ENCODE measurements at regions not wholly inside any gene's neighbourhood (a gene's known extent, or its start where the extent isn't known, plus 50 kb on each side); places are given as distances from the start of the nearest gene placed in this dataset.

DNA sequence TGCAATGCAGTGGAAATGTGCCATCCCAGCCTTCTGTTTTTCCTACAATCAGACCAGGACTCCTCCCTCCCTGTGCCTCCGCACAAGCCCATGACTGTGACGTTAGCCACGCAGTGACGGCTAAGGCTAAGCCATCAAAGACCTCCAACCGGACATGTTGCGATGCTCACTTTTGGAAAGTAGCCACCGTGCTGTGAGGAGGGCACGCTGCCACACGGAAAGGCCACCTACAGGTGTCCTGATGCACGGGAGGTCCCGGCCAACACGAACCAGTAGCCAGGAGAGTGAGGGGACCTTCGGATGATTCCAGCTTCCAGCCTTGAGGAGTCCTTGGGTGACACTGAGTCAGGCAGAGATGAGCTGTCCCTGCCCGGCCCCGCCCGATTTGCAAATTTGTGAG lies 53.9 kb downstream of the FOXL1 start:
- Histone ChIP-seq H3K36me3 (ENCODE audit: insufficient read depth, low read length) (no peaks in the 10 kb centered on the region), H3K27me3 (ENCODE audit: insufficient read depth, low read length) (no peaks in the 10 kb centered on the region), H3K27ac (ENCODE audit: low read depth, low read length) (no peak overlapping the region), H3K4me3 (ENCODE audit: low read length in 2 of 2) (no peak overlapping the region), H3K9me3 (ENCODE audit: control insufficient read depth in 1 of 2, low read length in 2 of 2) (no peaks in the 10 kb centered on the region), H3K4me1 (ENCODE audit: insufficient read depth, low read length) (no peaks in the 10 kb centered on the region)
- intact Hi-C loops (cut with micrococcal nuclease) = no loop called here
- Mint-ChIP-seq H3K27me3 (peaks cover 7 to 9% of the 10 kb centered on the region in 2 donors), H3K27ac (no peak overlapping the region), H3K9me3 (no peaks in the 10 kb centered on the region), H3K36me3 (no peaks in the 10 kb centered on the region), H3K4me3 (no peak overlapping the region), H3K4me1 (no peaks in the 10 kb centered on the region)
- ChIA-PET POLR2A (ENCODE audit: partially characterized antibody) (no interaction called here), CTCF (ENCODE audit: partially characterized antibody) (no interaction called here)
- no peak for DNase-seq

GRCh38 chr16:86632944-86633343 lies 54.6 kb downstream of the FOXL1 start:
- Histone ChIP-seq H3K36me3 (ENCODE audit: insufficient read depth, low read length) (no peaks in the 10 kb centered on the region), H3K27ac (ENCODE audit: low read depth, low read length) (no peak overlapping the region), H3K4me1 (ENCODE audit: insufficient read depth, low read length) (no peaks in the 10 kb centered on the region), H3K4me3 (ENCODE audit: low read length in 2 of 2) (no peak overlapping the region), H3K27me3 (ENCODE audit: insufficient read depth, low read length) (no peaks in the 10 kb centered on the region), H3K9me3 (ENCODE audit: control insufficient read depth in 1 of 2, low read length in 2 of 2) (no peaks in the 10 kb centered on the region)
- Mint-ChIP-seq H3K36me3 (no peaks in the 10 kb centered on the region), H3K27ac (no peak overlapping the region), H3K4me1 (no peaks in the 10 kb centered on the region), H3K9me3 (no peaks in the 10 kb centered on the region), H3K4me3 (no peak overlapping the region), H3K27me3 (peaks cover 7 to 9% of the 10 kb centered on the region in 2 donors)
- POLR2A ChIA-PET (ENCODE audit: partially characterized antibody) = no interaction called here
- intact Hi-C loops (cut with micrococcal nuclease) = no loop called here
- no peak for DNase-seq
- CTCF ChIA-PET (ENCODE audit: partially characterized antibody) = no interaction called here

DNA sequence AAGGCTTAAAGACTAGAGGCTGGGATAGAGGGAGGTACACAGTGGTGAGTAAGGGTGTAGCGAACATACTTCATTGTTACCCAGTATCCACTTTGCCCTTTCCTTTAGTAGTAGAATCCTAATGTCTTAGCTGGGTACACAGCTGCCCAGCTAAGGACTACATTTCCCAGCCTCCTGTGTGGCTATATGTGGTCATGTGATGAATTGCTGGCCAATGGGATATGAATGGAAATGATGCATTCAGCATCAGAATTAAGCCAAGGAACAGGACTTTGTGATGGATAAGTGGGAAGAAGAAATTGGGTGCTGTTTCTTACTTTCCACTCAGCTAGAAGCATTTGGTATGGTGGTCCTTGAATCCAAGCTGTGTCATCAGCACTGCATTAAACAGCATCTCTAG lies 55.9 kb downstream of the FOXL1 start:
- H3K36me3 Mint-ChIP-seq = no peaks in the 10 kb centered on the region
- POLR2A ChIA-PET (ENCODE audit: partially characterized antibody) = no interaction called here
- H3K27me3 ChIP-seq (ENCODE audit: insufficient read depth, low read length) = no peaks in the 10 kb centered on the region
- H3K9me3 ChIP-seq (ENCODE audit: control insufficient read depth in 1 of 2, low read length in 2 of 2) = no peaks in the 10 kb centered on the region
- no peaks in the 10 kb centered on the region for H3K36me3 ChIP-seq (ENCODE audit: insufficient read depth, low read length)
- no peak overlapping the region for H3K27ac ChIP-seq (ENCODE audit: low read depth, low read length)
- intact Hi-C loops (cut with micrococcal nuclease) = no loop called here
- no peak overlapping the region for H3K4me3 Mint-ChIP-seq
- no peak overlapping the region for H3K27ac Mint-ChIP-seq
- DNase-seq = no peak
- H3K9me3 Mint-ChIP-seq = no peaks in the 10 kb centered on the region
- no peaks in the 10 kb centered on the region for H3K4me1 Mint-ChIP-seq
- CTCF ChIA-PET (ENCODE audit: partially characterized antibody) = no interaction called here
- H3K4me3 ChIP-seq (ENCODE audit: low read length in 2 of 2) = no peak overlapping the region
- peaks cover 7 to 15% of the 10 kb centered on the region in 2 donors for H3K27me3 Mint-ChIP-seq
- no peaks in the 10 kb centered on the region for H3K4me1 ChIP-seq (ENCODE audit: insufficient read depth, low read length)

- H3K36me3 ChIP-seq (ENCODE audit: insufficient read depth, low read length) = no peaks in the 10 kb centered on the region
- no peak for DNase-seq
- no peaks in the 10 kb centered on the region for H3K27me3 ChIP-seq (ENCODE audit: insufficient read depth, low read length)
- ChIA-PET CTCF (ENCODE audit: partially characterized antibody) (no interaction called here), POLR2A (ENCODE audit: partially characterized antibody) (interaction anchor here (0.6 kb wide), 1 partner anchor 810 kb away, joined by 3 read pairs; no protein-coding TSS in a partner anchor)
- Mint-ChIP-seq H3K4me3 (no peak overlapping the region), H3K27ac (no peak overlapping the region), H3K36me3 (no peaks in the 10 kb centered on the region), H3K4me1 (no peaks in the 10 kb centered on the region), H3K9me3 (no peaks in the 10 kb centered on the region), H3K27me3 (peaks cover 5 to 15% of the 10 kb centered on the region in 2 donors)
- intact Hi-C loops (cut with micrococcal nuclease) = no loop called here
- H3K9me3 ChIP-seq (ENCODE audit: control insufficient read depth in 1 of 2, low read length in 2 of 2) = no peaks in the 10 kb centered on the region
- no peak overlapping the region for H3K27ac ChIP-seq (ENCODE audit: low read depth, low read length)
- H3K4me1 ChIP-seq (ENCODE audit: insufficient read depth, low read length) = no peaks in the 10 kb centered on the region
- H3K4me3 ChIP-seq (ENCODE audit: low read length in 2 of 2) = no peak overlapping the region
These were observed 57.0 kb downstream of the FOXL1 start for GRCh38 chr16:86635176-86635876.

GRCh38 chr16:86635926-86636325 lies 57.6 kb downstream of the FOXL1 start:
- Histone ChIP-seq H3K4me3 (ENCODE audit: low read length in 2 of 2) (no peak overlapping the region), H3K27ac (ENCODE audit: low read depth, low read length) (no peak overlapping the region), H3K36me3 (ENCODE audit: insufficient read depth, low read length) (no peaks in the 10 kb centered on the region), H3K27me3 (ENCODE audit: insufficient read depth, low read length) (no peaks in the 10 kb centered on the region), H3K4me1 (ENCODE audit: insufficient read depth, low read length) (no peaks in the 10 kb centered on the region), H3K9me3 (ENCODE audit: control insufficient read depth in 1 of 2, low read length in 2 of 2) (no peaks in the 10 kb centered on the region)
- ChIA-PET CTCF (ENCODE audit: partially characterized antibody) (no interaction called here), POLR2A (ENCODE audit: partially characterized antibody) (interaction anchor here (0.6 kb wide), 1 partner anchor 811 kb away, joined by 3 read pairs; no protein-coding TSS in a partner anchor)
- Mint-ChIP-seq H3K4me3 (no peak overlapping the region), H3K9me3 (no peaks in the 10 kb centered on the region), H3K27me3 (peaks cover 5 to 15% of the 10 kb centered on the region in 2 donors), H3K36me3 (no peaks in the 10 kb centered on the region), H3K4me1 (no peaks in the 10 kb centered on the region), H3K27ac (no peak overlapping the region)
- intact Hi-C loops (cut with micrococcal nuclease) = no loop called here
- DNase-seq = no peak

- Mint-ChIP-seq H3K36me3 (no peaks in the 10 kb centered on the region), H3K4me3 (no peak overlapping the region), H3K27ac (no peak overlapping the region), H3K4me1 (no peaks in the 10 kb centered on the region), H3K9me3 (peaks cover 0 to 2% (median 0%) of the 10 kb centered on the region in 8 donors), H3K27me3 (peaks cover 3 to 13% of the 10 kb centered on the region in 2 donors)
- intact Hi-C loops (cut with micrococcal nuclease) = no loop called here
- ChIA-PET POLR2A (ENCODE audit: partially characterized antibody) (no interaction called here), CTCF (ENCODE audit: partially characterized antibody) (no interaction called here)
- H3K4me1 ChIP-seq (ENCODE audit: insufficient read depth, low read length) = no peaks in the 10 kb centered on the region
- DNase-seq = no peak
- H3K27ac ChIP-seq (ENCODE audit: low read depth, low read length) = no peak overlapping the region
- H3K9me3 ChIP-seq (ENCODE audit: control insufficient read depth in 1 of 2, low read length in 2 of 2) = no peaks in the 10 kb centered on the region
- no peaks in the 10 kb centered on the region for H3K27me3 ChIP-seq (ENCODE audit: insufficient read depth, low read length)
- no peaks in the 10 kb centered on the region for H3K36me3 ChIP-seq (ENCODE audit: insufficient read depth, low read length)
- H3K4me3 ChIP-seq (ENCODE audit: low read length in 2 of 2) = no peak overlapping the region
These were observed 59.4 kb downstream of the FOXL1 start for GRCh38 chr16:86637744-86638143.

DNA sequence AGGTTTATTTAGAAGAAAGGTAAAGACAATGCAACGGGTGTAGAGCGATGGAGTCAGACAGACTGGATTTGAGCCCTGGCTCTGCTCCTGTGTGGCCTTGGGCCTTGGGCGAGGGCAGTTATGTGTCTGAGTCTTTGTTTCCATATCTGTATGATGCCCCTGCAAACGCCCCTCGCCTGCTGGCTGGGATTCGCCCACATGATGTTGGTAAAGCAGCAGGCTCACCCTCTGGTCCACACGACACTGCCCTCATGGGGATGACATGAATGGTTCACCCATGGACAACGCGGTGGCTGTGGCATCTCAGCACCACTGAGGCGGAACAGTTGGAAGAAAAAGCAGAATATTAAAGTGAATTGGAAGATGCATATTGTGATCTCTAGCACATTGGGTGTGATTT lies 60.3 kb downstream of the FOXL1 start:
- H3K36me3 Mint-ChIP-seq = no peaks in the 10 kb centered on the region

More for the DNA sequence above, 60.3 kb downstream of the FOXL1 start:
- H3K27me3 Mint-ChIP-seq = peaks cover 3 to 8% of the 10 kb centered on the region in 2 donors
- POLR2A ChIA-PET (ENCODE audit: partially characterized antibody) = no interaction called here
- Histone ChIP-seq H3K4me3 (ENCODE audit: low read length in 2 of 2) (no peak overlapping the region), H3K36me3 (ENCODE audit: insufficient read depth, low read length) (no peaks in the 10 kb centered on the region), H3K27ac (ENCODE audit: low read depth, low read length) (no peak overlapping the region), H3K4me1 (ENCODE audit: insufficient read depth, low read length) (no peaks in the 10 kb centered on the region), H3K27me3 (ENCODE audit: insufficient read depth, low read length) (no peaks in the 10 kb centered on the region), H3K9me3 (ENCODE audit: control insufficient read depth in 1 of 2, low read length in 2 of 2) (no peaks in the 10 kb centered on the region)
- intact Hi-C loops (cut with micrococcal nuclease) = no loop called here
- CTCF ChIA-PET (ENCODE audit: partially characterized antibody) = no interaction called here
- H3K4me3 Mint-ChIP-seq = no peak overlapping the region
- H3K9me3 Mint-ChIP-seq = peaks cover 0 to 2% (median 0%) of the 10 kb centered on the region in 8 donors
- no peaks in the 10 kb centered on the region for H3K4me1 Mint-ChIP-seq
- peak overlapping the region in 1 of 7 donors; percentile 30 for H3K27ac Mint-ChIP-seq
- DNase-seq = no peak

All from CD4-positive, alpha-beta memory T cell (primary cell).